Keratinocyte (primary cell): ENCODE measurements at regions not wholly inside any gene's neighbourhood (a gene's known extent, or its start where the extent isn't known, plus 50 kb on each side); places are given as distances from the start of the nearest gene placed in this dataset.
"Not testable (repeated sequence)": the region's sequence is repeated elsewhere in the genome, so short reads cannot be mapped to it uniquely, and the experiment has no call there.

Experiments used
- EZH2 ChIP-seq: IDR thresholded peaks from one replicate; pipeline ENCODE4 v1.6.1; 2012; ENCODE audit warnings: inconsistent platforms, mild to moderate bottlenecking, low read length, moderate library complexity
- TF ChIP-seq, protein P1 (sequence below), 3 experiments: IDR thresholded peaks in 1 of 3; conservative IDR thresholded peaks in 1 of 3; optimal IDR thresholded peaks in 1 of 3; 2 replicates in 2 of 3; 3 replicates in 1 of 3; pipeline versions ENCODE3 to v1.5.1; 2011; ENCODE audit warnings: low read length in 3 of 3, mild to moderate bottlenecking in 3 of 3, moderate library complexity in 2 of 3, control low read depth in 1 of 3, inconsistent platforms in 1 of 3; ENCODE audit not compliant: insufficient read depth in 2 of 3; ENCODE audit errors: extremely low read depth in 1 of 3

DNA sequence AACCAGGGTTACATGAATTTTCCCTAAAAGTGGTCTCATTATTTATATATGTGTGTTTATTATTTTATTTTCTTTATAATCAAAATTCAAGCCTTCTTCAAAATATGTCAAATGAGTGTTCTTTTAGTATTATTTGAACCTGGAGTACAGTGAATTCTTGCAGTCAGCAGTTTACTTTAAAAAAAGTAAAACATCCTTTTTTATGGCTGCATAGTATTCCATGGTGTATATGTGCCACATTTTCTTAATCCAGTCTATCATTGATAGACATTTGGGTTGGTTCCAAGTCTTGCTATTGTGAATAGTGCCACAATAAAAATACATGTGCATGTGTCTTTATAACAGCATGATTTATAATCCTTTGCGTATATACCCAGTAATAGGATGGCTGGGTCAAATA is 920.9 kb downstream of the DNAJB9 start:
- TF ChIP-seq, protein P1, sequence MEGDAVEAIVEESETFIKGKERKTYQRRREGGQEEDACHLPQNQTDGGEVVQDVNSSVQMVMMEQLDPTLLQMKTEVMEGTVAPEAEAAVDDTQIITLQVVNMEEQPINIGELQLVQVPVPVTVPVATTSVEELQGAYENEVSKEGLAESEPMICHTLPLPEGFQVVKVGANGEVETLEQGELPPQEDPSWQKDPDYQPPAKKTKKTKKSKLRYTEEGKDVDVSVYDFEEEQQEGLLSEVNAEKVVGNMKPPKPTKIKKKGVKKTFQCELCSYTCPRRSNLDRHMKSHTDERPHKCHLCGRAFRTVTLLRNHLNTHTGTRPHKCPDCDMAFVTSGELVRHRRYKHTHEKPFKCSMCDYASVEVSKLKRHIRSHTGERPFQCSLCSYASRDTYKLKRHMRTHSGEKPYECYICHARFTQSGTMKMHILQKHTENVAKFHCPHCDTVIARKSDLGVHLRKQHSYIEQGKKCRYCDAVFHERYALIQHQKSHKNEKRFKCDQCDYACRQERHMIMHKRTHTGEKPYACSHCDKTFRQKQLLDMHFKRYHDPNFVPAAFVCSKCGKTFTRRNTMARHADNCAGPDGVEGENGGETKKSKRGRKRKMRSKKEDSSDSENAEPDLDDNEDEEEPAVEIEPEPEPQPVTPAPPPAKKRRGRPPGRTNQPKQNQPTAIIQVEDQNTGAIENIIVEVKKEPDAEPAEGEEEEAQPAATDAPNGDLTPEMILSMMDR (optimal IDR thresholded peaks at IDR 0.05 in 1 of 3, IDR thresholded peaks at IDR 0.05 in 1 of 3, conservative IDR thresholded peaks at IDR 0.05 in 1 of 3; ENCODE audit: extremely low read depth in 1 of 3, insufficient read depth in 2 of 3, low read length in 3 of 3) = not testable (repeated sequence)
- TF ChIP-seq EZH2 = not testable (repeated sequence)
